Nephron progenitor cell (in vitro differentiated cells): ENCODE measurements at regions not wholly inside any gene's neighbourhood (a gene's known extent, or its start where the extent isn't known, plus 50 kb on each side); places are given as distances from the start of the nearest gene placed in this dataset.

ENCODE experiments used
- DNase-seq: peaks from one replicate; pipeline ENCODE4 v3.0.0; 2021
- H3K27ac Mint-ChIP-seq: 2 replicates; pipeline ENCODE4 v1.8.0; 2021; ENCODE audit warnings: mild to moderate bottlenecking, moderate library complexity, mixed read lengths
- H3K27me3 Mint-ChIP-seq: 2 replicates; pipeline ENCODE4 v1.8.0; 2021; ENCODE audit warnings: mild to moderate bottlenecking, low read depth, mixed read lengths; ENCODE audit not compliant: poor library complexity
- H3K36me3 Mint-ChIP-seq: 2 replicates; pipeline ENCODE4 v1.8.0; 2021; ENCODE audit warnings: low read depth, mixed read lengths
- H3K4me1 Mint-ChIP-seq: 2 replicates; pipeline ENCODE4 v1.8.0; 2021; ENCODE audit warnings: mixed read lengths
- H3K4me3 Mint-ChIP-seq: 2 replicates; pipeline ENCODE4 v1.8.0; 2021; ENCODE audit warnings: mild to moderate bottlenecking, moderate library complexity, mixed read lengths
- H3K9me3 Mint-ChIP-seq: 2 replicates; pipeline ENCODE4 v1.8.0; 2021; ENCODE audit warnings: mild to moderate bottlenecking, moderate library complexity, mixed read lengths
- CTCF ChIP-seq: fragments of 200-600 bp; sonication (generic); IDR thresholded peaks from 2 replicates; pipeline ENCODE4 v1.5.0; 2021; ENCODE audit warnings: antibody characterized with exemption

- no peak overlapping the region for H3K4me3 Mint-ChIP-seq
- H3K27ac Mint-ChIP-seq, result no peak overlapping the region
- no peaks in the 10 kb centered on the region for H3K27me3 Mint-ChIP-seq
- no peak for DNase-seq
- no peaks in the 10 kb centered on the region for H3K36me3 Mint-ChIP-seq
- TF ChIP-seq CTCF, result no peak
- peaks cover 19% of the 10 kb centered on the region for H3K9me3 Mint-ChIP-seq
- peaks cover 5% of the 10 kb centered on the region for H3K4me1 Mint-ChIP-seq
These were observed 170.2 kb upstream of the P2RY1 start for GRCh38 chr3:152664766-152665165.

DNA sequence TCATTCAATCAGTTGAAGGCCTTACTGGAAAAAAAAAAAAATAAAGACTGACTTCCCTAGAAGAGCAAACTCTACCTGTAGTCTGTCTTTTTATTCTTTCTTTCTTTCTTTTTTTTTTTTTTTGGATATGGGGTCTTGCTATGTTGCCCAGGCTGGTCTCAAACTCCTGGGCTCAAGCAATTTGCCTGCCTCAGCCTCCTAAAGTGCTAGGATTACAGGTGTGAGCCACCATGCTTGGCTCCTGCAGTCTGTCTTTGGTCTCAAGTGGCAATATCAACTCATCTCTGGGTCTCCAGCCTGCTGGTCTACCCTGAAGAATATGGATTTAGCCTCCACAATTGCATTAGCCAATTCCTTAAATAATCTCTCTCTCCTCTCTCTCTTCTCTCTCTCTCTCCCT is 167.7 kb upstream of the P2RY1 start:
- DNase-seq, result no peak
- H3K9me3 Mint-ChIP-seq, result peaks cover 8% of the 10 kb centered on the region
- no peak for TF ChIP-seq CTCF
- H3K27me3 Mint-ChIP-seq, result no peaks in the 10 kb centered on the region
- no peak overlapping the region for H3K27ac Mint-ChIP-seq
- no peak overlapping the region for H3K4me3 Mint-ChIP-seq
- no peaks in the 10 kb centered on the region for H3K36me3 Mint-ChIP-seq
- H3K4me1 Mint-ChIP-seq, result peaks cover 14% of the 10 kb centered on the region

DNA sequence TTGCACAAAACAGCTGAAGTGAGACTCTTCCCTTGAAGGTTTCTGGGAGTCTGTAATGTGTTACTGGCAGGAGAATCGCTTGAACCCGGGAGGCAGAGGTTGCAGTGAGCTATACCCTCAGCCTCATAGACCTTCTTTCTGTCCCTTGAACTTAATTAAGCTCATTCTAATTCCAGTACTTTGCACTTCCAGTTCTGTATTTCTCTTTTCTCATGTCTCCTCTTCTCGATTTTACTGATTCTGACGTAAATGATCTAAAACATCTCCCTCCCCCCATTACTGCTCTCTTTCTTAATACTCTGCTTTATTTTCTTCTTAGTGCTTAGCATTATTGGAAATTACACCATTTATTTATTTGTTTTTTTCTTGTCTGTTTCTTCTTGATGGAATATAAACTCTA is 165.4 kb upstream of the P2RY1 start:
- Mint-ChIP-seq H3K9me3 (no peaks in the 10 kb centered on the region), H3K4me3 (no peak overlapping the region), H3K27me3 (no peaks in the 10 kb centered on the region), H3K4me1 (peaks cover 14% of the 10 kb centered on the region), H3K27ac (no peak overlapping the region), H3K36me3 (no peaks in the 10 kb centered on the region)
- no peak for TF ChIP-seq CTCF
- no peak for DNase-seq

- H3K4me3 Mint-ChIP-seq, result no peak overlapping the region
- no peaks in the 10 kb centered on the region for H3K27me3 Mint-ChIP-seq
- no peak for TF ChIP-seq CTCF
- DNase-seq, result no peak
- H3K9me3 Mint-ChIP-seq, result no peaks in the 10 kb centered on the region
- no peaks in the 10 kb centered on the region for H3K36me3 Mint-ChIP-seq
- peaks cover 9% of the 10 kb centered on the region for H3K4me1 Mint-ChIP-seq
- H3K27ac Mint-ChIP-seq, result peak overlapping the region; percentile 62
These were observed 163.2 kb upstream of the P2RY1 start for GRCh38 chr3:152671446-152672319.

- Mint-ChIP-seq H3K27ac (peak overlapping the region; percentile 62), H3K4me1 (peaks cover 9% of the 10 kb centered on the region), H3K36me3 (no peaks in the 10 kb centered on the region), H3K4me3 (no peak overlapping the region), H3K27me3 (no peaks in the 10 kb centered on the region), H3K9me3 (no peaks in the 10 kb centered on the region)
- no peak for TF ChIP-seq CTCF
- DNase-seq, result no peak
These were observed 162.6 kb upstream of the P2RY1 start for GRCh38 chr3:152672320-152672649.

- DNase-seq, result no peak
- Mint-ChIP-seq H3K9me3 (no peaks in the 10 kb centered on the region), H3K4me3 (no peak overlapping the region), H3K27ac (no peak overlapping the region), H3K36me3 (no peaks in the 10 kb centered on the region), H3K4me1 (peaks cover 4% of the 10 kb centered on the region), H3K27me3 (no peaks in the 10 kb centered on the region)
- no peak for TF ChIP-seq CTCF
These were observed 158.0 kb upstream of the P2RY1 start for GRCh38 chr3:152676810-152677379.
